ENCODE measurements at regions not wholly inside any gene's neighbourhood (a gene's known extent, or its start where the extent isn't known, plus 50 kb on each side); places are given as distances from the start of the nearest gene placed in this dataset.
"Not testable (repeated sequence)": the region's sequence is repeated elsewhere in the genome, so short reads cannot be mapped to it uniquely, and the experiment has no call there.

DNA sequence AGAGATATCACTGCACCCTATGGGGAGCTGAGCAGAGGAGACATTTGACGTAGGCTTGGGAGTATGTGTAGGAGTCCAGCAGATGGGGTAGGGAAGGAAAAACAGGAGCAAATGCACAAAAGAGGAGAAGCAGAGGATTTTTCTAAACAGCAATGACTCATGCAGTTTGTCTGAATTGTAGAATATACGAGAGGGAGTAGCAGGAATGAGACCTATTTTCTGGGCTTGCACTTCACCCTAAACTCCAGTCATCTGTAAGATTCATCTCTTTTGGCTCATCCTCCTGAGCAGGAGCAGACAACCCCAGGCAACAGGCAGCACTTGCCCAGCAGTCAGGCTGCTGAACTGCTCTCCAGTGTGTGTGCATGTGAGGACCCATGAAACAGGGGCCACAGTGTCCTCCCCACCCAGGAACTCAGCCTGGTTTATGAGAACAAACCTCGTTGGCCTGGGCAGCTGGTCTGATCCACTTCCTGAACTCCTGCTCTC, 100.2 kb upstream of the CDC42EP3 start:
- Histone ChIP-seq H3K27me3 (replicated peaks; ENCODE audit: insufficient read depth) (no peaks in the 10 kb centered on the region), H3K27ac (no peak overlapping the region), H3K9me3 (no peaks in the 10 kb centered on the region), H3K4me1 (ENCODE audit: control insufficient read depth in 1 of 2, low read depth in 2 of 2) (peaks cover 18 to 57% of the 10 kb centered on the region in 2 donors), H3K36me3 (no peaks in the 10 kb centered on the region), H3K4me3 (no peak overlapping the region)
- no peak for DNase-seq (ENCODE audit: low spot score)
- ATAC-seq (ENCODE audit: insufficient number of reproducible peaks, low FRiP score, low read depth): no peak
- TF ChIP-seq, protein P1, sequence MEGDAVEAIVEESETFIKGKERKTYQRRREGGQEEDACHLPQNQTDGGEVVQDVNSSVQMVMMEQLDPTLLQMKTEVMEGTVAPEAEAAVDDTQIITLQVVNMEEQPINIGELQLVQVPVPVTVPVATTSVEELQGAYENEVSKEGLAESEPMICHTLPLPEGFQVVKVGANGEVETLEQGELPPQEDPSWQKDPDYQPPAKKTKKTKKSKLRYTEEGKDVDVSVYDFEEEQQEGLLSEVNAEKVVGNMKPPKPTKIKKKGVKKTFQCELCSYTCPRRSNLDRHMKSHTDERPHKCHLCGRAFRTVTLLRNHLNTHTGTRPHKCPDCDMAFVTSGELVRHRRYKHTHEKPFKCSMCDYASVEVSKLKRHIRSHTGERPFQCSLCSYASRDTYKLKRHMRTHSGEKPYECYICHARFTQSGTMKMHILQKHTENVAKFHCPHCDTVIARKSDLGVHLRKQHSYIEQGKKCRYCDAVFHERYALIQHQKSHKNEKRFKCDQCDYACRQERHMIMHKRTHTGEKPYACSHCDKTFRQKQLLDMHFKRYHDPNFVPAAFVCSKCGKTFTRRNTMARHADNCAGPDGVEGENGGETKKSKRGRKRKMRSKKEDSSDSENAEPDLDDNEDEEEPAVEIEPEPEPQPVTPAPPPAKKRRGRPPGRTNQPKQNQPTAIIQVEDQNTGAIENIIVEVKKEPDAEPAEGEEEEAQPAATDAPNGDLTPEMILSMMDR (IDR thresholded peaks at IDR 0.05): no peak

DNA sequence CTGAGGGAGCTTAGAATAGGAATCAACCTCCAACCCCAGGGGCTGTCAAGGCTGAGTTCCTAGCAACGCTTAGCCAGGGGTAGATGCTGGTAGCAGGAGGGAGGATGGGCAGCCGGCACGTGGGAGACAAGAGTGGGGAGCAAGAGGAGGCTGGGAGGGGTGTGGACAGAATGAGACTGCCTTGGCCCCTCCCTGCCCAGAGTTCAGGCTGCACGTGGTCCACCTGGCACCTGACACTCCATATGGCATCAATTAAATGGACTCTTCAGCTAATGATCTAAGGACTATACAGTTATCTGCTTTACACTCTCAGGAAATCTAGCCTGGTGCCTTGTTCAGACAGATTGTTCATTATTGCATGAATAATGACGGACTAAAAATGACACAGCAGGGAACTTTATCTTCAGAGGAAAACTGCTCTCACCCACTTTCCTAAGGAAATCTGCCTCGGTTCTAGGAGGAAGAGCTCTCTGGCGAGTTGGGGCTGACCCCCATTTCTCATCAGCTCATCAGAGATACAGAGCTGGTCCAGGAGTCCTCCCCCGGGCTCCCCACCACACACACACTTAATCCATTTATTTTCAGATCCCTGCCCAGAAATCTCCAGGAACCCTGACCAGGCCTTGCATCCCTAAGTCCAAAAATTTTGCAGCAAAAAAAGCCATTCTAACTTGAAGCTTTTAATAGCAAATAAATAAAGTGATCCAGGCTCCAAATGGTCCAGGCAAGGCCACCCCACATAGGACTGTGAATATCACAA, 102.1 kb upstream of the CDC42EP3 start:
- no peak overlapping the region for H3K4me3 ChIP-seq
- peak overlapping the region; percentile 10 to 68 for H3K27ac ChIP-seq
- DNase-seq (ENCODE audit: low spot score): no peak
- no peak for ATAC-seq (ENCODE audit: insufficient number of reproducible peaks, low FRiP score, low read depth)
- H3K27me3 ChIP-seq (replicated peaks; ENCODE audit: insufficient read depth): no peaks in the 10 kb centered on the region
- no peaks in the 10 kb centered on the region for H3K36me3 ChIP-seq
- H3K4me1 ChIP-seq (ENCODE audit: control insufficient read depth in 1 of 2, low read depth in 2 of 2): peaks cover 12 to 54% of the 10 kb centered on the region in 2 donors
- no peaks in the 10 kb centered on the region for H3K9me3 ChIP-seq
- TF ChIP-seq, protein P1 (IDR thresholded peaks at IDR 0.05): no peak

DNA sequence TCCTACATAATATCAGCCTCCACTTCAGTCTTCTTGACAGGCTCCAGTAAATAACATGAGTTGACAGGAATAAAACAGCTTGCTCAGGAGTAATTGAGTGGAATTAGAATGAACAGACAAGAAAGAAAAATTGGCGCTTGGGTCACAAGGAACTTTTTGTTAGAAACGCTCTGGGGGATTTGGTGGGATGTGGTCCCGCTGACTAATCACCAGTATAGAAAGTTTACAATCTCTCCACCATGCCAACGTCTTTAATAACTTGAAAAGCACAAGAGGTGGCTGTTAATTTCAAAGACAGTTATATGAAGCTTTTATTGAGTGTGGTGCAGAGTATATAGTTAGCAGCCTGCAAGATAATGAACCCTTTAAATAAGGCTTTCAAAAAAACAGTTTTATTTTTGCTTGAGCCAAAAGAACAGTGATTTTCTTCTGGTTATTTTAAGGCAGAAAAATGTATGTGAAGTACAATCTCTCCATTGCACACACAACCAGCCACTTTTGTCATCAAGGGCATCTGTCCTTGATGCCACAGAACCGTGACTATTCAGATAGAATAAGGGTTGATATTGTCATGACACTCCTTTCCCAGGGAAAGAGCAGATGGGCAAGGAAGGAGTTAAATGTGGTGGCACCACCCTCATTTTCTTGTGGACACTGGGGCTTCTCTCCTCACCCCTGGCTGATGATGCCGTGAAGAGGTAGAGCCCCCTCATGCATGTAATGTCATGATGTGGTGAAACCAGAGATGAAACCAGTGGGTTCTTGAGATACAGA, 102.9 kb upstream of the CDC42EP3 start:
- peaks cover 10 to 46% of the 10 kb centered on the region in 2 donors for H3K4me1 ChIP-seq (ENCODE audit: control insufficient read depth in 1 of 2, low read depth in 2 of 2)
- not testable (repeated sequence) for ATAC-seq (ENCODE audit: insufficient number of reproducible peaks, low FRiP score, low read depth)

DNA sequence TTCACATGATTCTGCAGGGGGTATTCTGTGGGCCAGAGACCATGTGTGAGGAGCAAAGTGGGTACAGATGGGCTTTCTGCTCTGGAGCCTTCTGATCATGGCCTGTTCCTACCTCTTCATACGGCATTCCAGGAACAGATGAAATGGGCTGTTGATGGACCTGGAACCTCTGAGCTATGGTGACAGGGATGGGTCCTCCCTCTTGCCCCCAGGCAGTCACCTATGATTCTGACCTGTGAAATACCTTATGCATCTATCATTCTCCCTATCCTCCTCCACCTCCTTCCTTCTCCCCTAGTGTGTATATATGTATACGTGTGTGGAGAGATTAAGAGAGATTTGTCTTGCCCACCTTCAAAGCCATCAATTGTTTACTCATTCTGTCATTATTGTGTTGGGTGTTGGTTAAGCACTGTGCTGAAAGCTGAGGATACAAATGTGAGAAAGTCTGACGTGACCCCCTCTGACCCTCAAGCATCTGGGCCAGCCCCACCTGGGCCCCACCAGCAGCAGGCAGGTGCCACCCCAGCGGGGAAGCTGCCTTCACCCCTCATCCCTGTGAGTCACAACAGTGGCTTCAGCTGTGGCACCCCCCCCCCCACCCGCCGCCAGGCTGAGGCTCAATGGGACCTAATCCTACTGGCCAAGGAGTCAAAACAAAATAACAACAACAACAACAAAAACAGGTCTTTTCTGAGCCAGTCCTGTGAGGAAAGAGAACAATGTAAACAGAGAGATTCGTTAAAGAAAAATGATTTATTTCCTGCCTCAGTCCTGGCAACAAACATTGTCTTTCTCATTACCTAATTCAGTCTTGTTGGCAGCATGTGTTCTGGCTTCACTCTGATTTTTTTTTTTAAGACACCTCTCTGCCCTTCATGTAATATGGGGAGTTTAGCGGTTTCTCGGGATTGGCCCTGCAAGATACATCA, 103.8 kb upstream of the CDC42EP3 start:
- H3K27ac ChIP-seq: peak overlapping the region; percentile 68 to 78
- H3K9me3 ChIP-seq: no peaks in the 10 kb centered on the region
- H3K27me3 ChIP-seq (replicated peaks; ENCODE audit: insufficient read depth): no peaks in the 10 kb centered on the region
- H3K4me1 ChIP-seq (ENCODE audit: control insufficient read depth in 1 of 2, low read depth in 2 of 2): peaks cover 9 to 42% of the 10 kb centered on the region in 2 donors
- no peak overlapping the region for H3K4me3 ChIP-seq
- DNase-seq (ENCODE audit: low spot score) (no peak), ATAC-seq (ENCODE audit: insufficient number of reproducible peaks, low FRiP score, low read depth) (no peak)
- no peaks in the 10 kb centered on the region for H3K36me3 ChIP-seq
- TF ChIP-seq, protein P1 (IDR thresholded peaks at IDR 0.05): no peak

More for the DNA sequence above, 102.9 kb upstream of the CDC42EP3 start:
- H3K27ac ChIP-seq: peak overlapping the region; percentile 68 to 78
- not testable (repeated sequence) for H3K27me3 ChIP-seq (replicated peaks; ENCODE audit: insufficient read depth); H3K36me3 ChIP-seq; DNase-seq (ENCODE audit: low spot score); H3K9me3 ChIP-seq; H3K4me3 ChIP-seq

DNA sequence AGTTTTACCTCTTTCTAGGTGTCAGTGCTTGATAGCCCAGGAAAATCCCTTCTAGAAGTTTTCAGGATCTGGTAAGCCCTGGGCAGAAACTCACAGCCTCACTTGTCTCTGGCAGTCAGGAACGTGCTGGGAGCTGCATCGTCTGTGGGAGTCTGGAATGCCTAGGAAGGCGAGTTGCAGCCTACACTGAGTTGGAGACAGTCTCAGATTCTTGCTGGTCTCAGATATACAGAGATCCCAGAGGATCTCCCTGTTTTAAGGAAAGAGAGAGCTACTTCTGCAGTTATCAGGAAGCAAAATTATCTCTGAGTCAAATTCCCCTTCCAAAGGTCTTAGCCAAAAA, 104.4 kb upstream of the CDC42EP3 start:
- no peaks in the 10 kb centered on the region for H3K36me3 ChIP-seq
- H3K27me3 ChIP-seq (replicated peaks; ENCODE audit: insufficient read depth): no peaks in the 10 kb centered on the region
- H3K9me3 ChIP-seq: no peaks in the 10 kb centered on the region
- DNase-seq (ENCODE audit: low spot score) (no peak), ATAC-seq (ENCODE audit: insufficient number of reproducible peaks, low FRiP score, low read depth) (no peak)
- peak overlapping the region; percentile 68 to 78 for H3K27ac ChIP-seq
- TF ChIP-seq, protein P1 (IDR thresholded peaks at IDR 0.05): no peak
- no peak overlapping the region for H3K4me3 ChIP-seq
- peaks cover 9 to 42% of the 10 kb centered on the region in 2 donors for H3K4me1 ChIP-seq (ENCODE audit: control insufficient read depth in 1 of 2, low read depth in 2 of 2)

Measured in thoracic aorta (tissue), 2 donors.